ENCODE measurements at regions not wholly inside any gene's neighbourhood (a gene's known extent, or its start where the extent isn't known, plus 50 kb on each side); places are given as distances from the start of the nearest gene placed in this dataset.

- TF ChIP-seq POLR2A (IDR thresholded peaks at IDR 0.05), result no peak
- no peak for TF ChIP-seq EP300 (IDR thresholded peaks at IDR 0.05)
- TF ChIP-seq POLR2AphosphoS5 (IDR thresholded peaks at IDR 0.05), result no peak
- TF ChIP-seq CTCF (IDR thresholded peaks at IDR 0.05), result no peak
- H3K9me3 ChIP-seq, result no peaks in the 10 kb centered on the region
- H3K4me3 ChIP-seq, result no peak overlapping the region
- no peaks in the 10 kb centered on the region for H3K27me3 ChIP-seq
- H3K36me3 ChIP-seq, result no peaks in the 10 kb centered on the region
- no peak overlapping the region for H3K27ac ChIP-seq
- no peaks in the 10 kb centered on the region for H3K4me1 ChIP-seq
- 56% methylated on average over 2 of the region's 2 CpGs for WGBS
- no peak for DNase-seq (ENCODE audit: low spot score in 2 of 2)
Observed at GRCh38 chr2:59490192-59490591, 1063.3 kb downstream of the BCL11A start.

DNA sequence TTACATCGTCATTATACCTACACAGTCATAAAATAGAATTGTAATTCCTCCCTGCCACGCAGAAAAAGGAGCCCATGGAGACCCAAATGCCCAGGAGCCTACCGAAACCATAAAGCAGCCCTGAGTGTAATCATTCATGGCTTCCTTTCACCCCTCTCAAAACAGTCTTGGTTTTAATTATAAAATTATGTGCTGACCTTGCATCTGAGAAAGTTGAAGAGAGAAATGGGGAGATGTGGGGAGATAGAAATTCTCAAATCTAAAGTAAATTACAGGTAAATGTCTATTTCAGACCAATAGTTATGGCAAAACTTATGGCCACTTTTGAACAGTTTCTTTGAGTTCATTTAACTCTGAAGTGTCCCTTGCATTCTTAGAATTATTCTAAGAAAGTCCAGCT, 1068.8 kb downstream of the BCL11A start:
- TF ChIP-seq CTCF (IDR thresholded peaks at IDR 0.05) (no peak), EP300 (IDR thresholded peaks at IDR 0.05) (no peak), POLR2AphosphoS5 (IDR thresholded peaks at IDR 0.05) (no peak), POLR2A (IDR thresholded peaks at IDR 0.05) (no peak)
- no peaks in the 10 kb centered on the region for H3K4me1 ChIP-seq
- 86% methylated on average over 3 of the region's 3 CpGs for WGBS
- H3K36me3 ChIP-seq, result no peaks in the 10 kb centered on the region
- H3K27ac ChIP-seq, result no peak overlapping the region
- no peak for DNase-seq (ENCODE audit: low spot score in 2 of 2)
- H3K4me3 ChIP-seq, result no peak overlapping the region
- no peaks in the 10 kb centered on the region for H3K9me3 ChIP-seq
- H3K27me3 ChIP-seq, result no peaks in the 10 kb centered on the region

GRCh38 chr2:59463426-59463825, 1090.0 kb downstream of the BCL11A start:
- H3K27me3 ChIP-seq, result no peaks in the 10 kb centered on the region
- TF ChIP-seq EP300 (IDR thresholded peaks at IDR 0.05), result no peak
- TF ChIP-seq POLR2A (IDR thresholded peaks at IDR 0.05), result no peak
- no peak for TF ChIP-seq CTCF (IDR thresholded peaks at IDR 0.05)
- TF ChIP-seq POLR2AphosphoS5 (IDR thresholded peaks at IDR 0.05), result no peak
- H3K9me3 ChIP-seq, result no peaks in the 10 kb centered on the region
- no peak overlapping the region for H3K27ac ChIP-seq
- H3K4me3 ChIP-seq, result no peak overlapping the region
- no peak for DNase-seq (ENCODE audit: low spot score in 2 of 2)
- 66% methylated on average over 4 of the region's 4 CpGs for WGBS
- no peaks in the 10 kb centered on the region for H3K4me1 ChIP-seq
- no peaks in the 10 kb centered on the region for H3K36me3 ChIP-seq

- H3K27ac ChIP-seq, result no peak overlapping the region
- H3K27me3 ChIP-seq, result no peaks in the 10 kb centered on the region
- TF ChIP-seq POLR2A (IDR thresholded peaks at IDR 0.05) (no peak), EP300 (IDR thresholded peaks at IDR 0.05) (no peak), CTCF (IDR thresholded peaks at IDR 0.05) (no peak), POLR2AphosphoS5 (IDR thresholded peaks at IDR 0.05) (no peak)
- WGBS, result 65% methylated on average over 7 of the region's 7 CpGs
- H3K36me3 ChIP-seq, result no peaks in the 10 kb centered on the region
- no peak overlapping the region for H3K4me3 ChIP-seq
- no peaks in the 10 kb centered on the region for H3K4me1 ChIP-seq
- DNase-seq (ENCODE audit: low spot score in 2 of 2), result no peak
- H3K9me3 ChIP-seq, result no peaks in the 10 kb centered on the region
Observed at GRCh38 chr2:59462422-59463197, 1090.8 kb downstream of the BCL11A start.

- WGBS, result 48% methylated on average over 1 of the region's 1 CpG
- Histone ChIP-seq H3K27me3 (no peaks in the 10 kb centered on the region), H3K9me3 (no peaks in the 10 kb centered on the region), H3K4me3 (no peak overlapping the region), H3K36me3 (no peaks in the 10 kb centered on the region), H3K27ac (no peak overlapping the region), H3K4me1 (no peaks in the 10 kb centered on the region)
- no peak for TF ChIP-seq EP300 (IDR thresholded peaks at IDR 0.05)
- no peak for TF ChIP-seq POLR2AphosphoS5 (IDR thresholded peaks at IDR 0.05)
- no peak for DNase-seq (ENCODE audit: low spot score in 2 of 2)
Observed at GRCh38 chr2:59461127-59461526, 1092.3 kb downstream of the BCL11A start.
